H9 (cell line): ENCODE measurements at regions not wholly inside any gene's neighbourhood (a gene's known extent, or its start where the extent isn't known, plus 50 kb on each side); places are given as distances from the start of the nearest gene placed in this dataset.

Source experiments
- DNase-seq: peaks from one replicate; pipeline ENCODE4 v3.0.0-alpha.2; 2017
- H2AFZ ChIP-seq: one replicate; pipeline ENCODE4 v1.6.1; 2013; ENCODE audit warnings: mild to moderate bottlenecking, low read length, control low read depth, moderate library complexity
- H2AK5ac ChIP-seq: 2 replicates; pipeline ENCODE4 v1.6.1; 2013; ENCODE audit warnings: low read length, control low read depth, mixed read lengths; ENCODE audit not compliant: insufficient read length
- H2BK120ac ChIP-seq: one replicate; pipeline ENCODE4 v1.6.1; 2013; ENCODE audit warnings: low read depth, mild to moderate bottlenecking, low read length, control low read depth, inconsistent platforms; ENCODE audit not compliant: poor library complexity, severe bottlenecking
- H2BK12ac ChIP-seq: 2 replicates; pipeline ENCODE4 v1.6.1; 2013; ENCODE audit warnings: low read length, control low read depth, mixed read lengths, low read depth; ENCODE audit not compliant: insufficient read length
- H2BK15ac ChIP-seq: 2 replicates; pipeline ENCODE4 v1.6.1; 2013; ENCODE audit warnings: low read depth, low read length, control low read depth
- H2BK20ac ChIP-seq: one replicate; pipeline ENCODE4 v1.6.1; 2013; ENCODE audit warnings: low read depth, mild to moderate bottlenecking, low read length, control low read depth, inconsistent platforms; ENCODE audit not compliant: poor library complexity, severe bottlenecking
- H2BK5ac ChIP-seq: 2 replicates; pipeline ENCODE4 v1.6.1; 2013; ENCODE audit warnings: low read length, control low read depth, mixed read lengths; ENCODE audit not compliant: insufficient read length
- H3K14ac ChIP-seq: 2 replicates; pipeline ENCODE4 v1.6.1; 2013; ENCODE audit warnings: low read length, control low read depth; ENCODE audit not compliant: insufficient read depth
- H3K18ac ChIP-seq: 2 replicates; pipeline ENCODE4 v1.6.1; 2013; ENCODE audit warnings: low read depth, mild to moderate bottlenecking, mixed read lengths, low read length, control low read depth; ENCODE audit not compliant: insufficient read length
- H3K23ac ChIP-seq: 2 replicates; pipeline ENCODE4 v1.6.1; 2013; ENCODE audit warnings: low read length, control low read depth, mixed read lengths, low read depth; ENCODE audit not compliant: insufficient read length
- H3K23me2 ChIP-seq: 2 replicates; pipeline ENCODE4 v1.6.1; 2013; ENCODE audit warnings: low read depth, mild to moderate bottlenecking, mixed read lengths, low read length, control low read depth; ENCODE audit not compliant: insufficient read length, poor library complexity, severe bottlenecking
- H3K27ac ChIP-seq: 2 replicates; pipeline ENCODE4 v1.5.1; 2013; ENCODE audit warnings: low read length, control low read depth, mixed read lengths, low read depth; ENCODE audit not compliant: insufficient read length
- H3K27me3 ChIP-seq: 2 replicates; pipeline ENCODE4 v1.6.1; 2013; ENCODE audit warnings: low read length, control low read depth, inconsistent platforms; ENCODE audit not compliant: insufficient read depth
- H3K4ac ChIP-seq: 2 replicates; pipeline ENCODE4 v1.6.1; 2013; ENCODE audit warnings: low read depth, mild to moderate bottlenecking, control low read depth, inconsistent platforms, low read length, moderate library complexity
- H3K4me1 ChIP-seq: 2 replicates; pipeline ENCODE4 v1.6.1; 2013; ENCODE audit warnings: low read length, control low read depth, inconsistent platforms; ENCODE audit not compliant: insufficient read depth
- H3K4me2 ChIP-seq: 2 replicates; pipeline ENCODE4 v1.6.1; 2013; ENCODE audit warnings: low read length, control low read depth, mixed read lengths; ENCODE audit not compliant: insufficient read length, insufficient read depth
- H3K56ac ChIP-seq: 2 replicates; pipeline ENCODE4 v1.6.1; 2013; ENCODE audit warnings: low read depth, mild to moderate bottlenecking, mixed read lengths, low read length, control low read depth; ENCODE audit not compliant: insufficient read length
- H3K79me1 ChIP-seq: 2 replicates; pipeline ENCODE4 v1.6.1; 2013; ENCODE audit warnings: low read depth, mild to moderate bottlenecking, moderate library complexity, low read length, control low read depth, inconsistent platforms; ENCODE audit not compliant: insufficient read depth, poor library complexity, severe bottlenecking
- H3K79me2 ChIP-seq: 2 replicates; pipeline ENCODE4 v1.6.1; 2013; ENCODE audit warnings: low read length, control low read depth, inconsistent platforms; ENCODE audit not compliant: insufficient read depth
- H3K9ac ChIP-seq: 2 replicates; pipeline ENCODE4 v1.6.1; 2013; ENCODE audit warnings: low read length, control low read depth, mixed read lengths; ENCODE audit not compliant: insufficient read length; ENCODE audit errors: extremely low read depth
- H3K9me3 ChIP-seq: one replicate; pipeline ENCODE4 v1.6.1; 2013; ENCODE audit warnings: low read depth, low read length, inconsistent platforms; ENCODE audit not compliant: control insufficient read depth
- H3T11ph ChIP-seq: one replicate; pipeline ENCODE4 v1.6.1; 2013; ENCODE audit warnings: mild to moderate bottlenecking, low read length, control low read depth, inconsistent platforms
- H4K20me1 ChIP-seq: one replicate; pipeline ENCODE4 v1.6.1; 2013; ENCODE audit not compliant: control insufficient read depth, insufficient read length, insufficient read depth
- H4K5ac ChIP-seq: 2 replicates; pipeline ENCODE4 v1.6.1; 2013; ENCODE audit warnings: low read depth, mild to moderate bottlenecking, mixed read lengths, low read length, control low read depth; ENCODE audit not compliant: insufficient read length
- H4K8ac ChIP-seq: replicated peaks from 2 replicates; pipeline ENCODE4 v1.6.1; 2013; ENCODE audit warnings: low read length, control low read depth, mixed read lengths, low read depth; ENCODE audit not compliant: insufficient read length
- H4K91ac ChIP-seq: 2 replicates; pipeline ENCODE4 v1.6.1; 2013; ENCODE audit warnings: low read depth, mild to moderate bottlenecking, moderate library complexity, mixed read lengths, low read length, control low read depth; ENCODE audit not compliant: insufficient read length
- H3K27ac Mint-ChIP-seq, 3 experiments: 2 replicates in 2 of 3; 3 replicates in 1 of 3; pipeline ENCODE4 v1.8.0; 2020 to 2021; ENCODE audit warnings: mixed read lengths in 3 of 3, mild to moderate bottlenecking in 1 of 3, moderate library complexity in 1 of 3
- H3K27me3 Mint-ChIP-seq: 2 replicates; pipeline ENCODE4 v1.8.0; 2021; ENCODE audit warnings: low read depth, mild to moderate bottlenecking, moderate library complexity, mixed read lengths
- H3K36me3 Mint-ChIP-seq, 3 experiments: 2 replicates in 2 of 3; 3 replicates in 1 of 3; pipeline ENCODE4 v1.8.0; 2020 to 2021; ENCODE audit warnings: low read depth in 3 of 3, mixed read lengths in 3 of 3; ENCODE audit not compliant: insufficient read depth in 1 of 3
- H3K4me1 Mint-ChIP-seq, 2 experiments: 2 replicates each; pipeline ENCODE4 v1.8.0; 2020; ENCODE audit warnings: mixed read lengths in 2 of 2
- H3K4me3 Mint-ChIP-seq, 2 experiments: 2 replicates in 1 of 2; 3 replicates in 1 of 2; pipeline ENCODE4 v1.8.0; 2020 to 2021; ENCODE audit warnings: mild to moderate bottlenecking in 2 of 2, mixed read lengths in 2 of 2, moderate library complexity in 1 of 2
- H3K9me3 Mint-ChIP-seq, 2 experiments: 2 replicates in 1 of 2; 3 replicates in 1 of 2; pipeline ENCODE4 v1.8.0; 2020; ENCODE audit warnings: mild to moderate bottlenecking in 2 of 2, mixed read lengths in 2 of 2, moderate library complexity in 1 of 2
- WGBS: extraction: QIAGEN DNeasy Blood & Tissue Kit; methylation state at CpG from one replicate; pipeline ENCODE4 v1.1.7; 2013; ENCODE audit warnings: missing lambda C conversion rate, low lambda C conversion rate, mixed read lengths; ENCODE audit not compliant: insufficient read length; ENCODE audit errors: extremely low coverage; 5-methylcytosine and 5-hydroxymethylcytosine counted together
- TF ChIP-seq, protein P1 (sequence below): fragments of 200-600 bp; sonication (generic); conservative IDR thresholded peaks from 3 replicates; pipeline ENCODE4 v1.8.0; 2021; ENCODE audit warnings: antibody characterized with exemption, mild to moderate bottlenecking

DNA sequence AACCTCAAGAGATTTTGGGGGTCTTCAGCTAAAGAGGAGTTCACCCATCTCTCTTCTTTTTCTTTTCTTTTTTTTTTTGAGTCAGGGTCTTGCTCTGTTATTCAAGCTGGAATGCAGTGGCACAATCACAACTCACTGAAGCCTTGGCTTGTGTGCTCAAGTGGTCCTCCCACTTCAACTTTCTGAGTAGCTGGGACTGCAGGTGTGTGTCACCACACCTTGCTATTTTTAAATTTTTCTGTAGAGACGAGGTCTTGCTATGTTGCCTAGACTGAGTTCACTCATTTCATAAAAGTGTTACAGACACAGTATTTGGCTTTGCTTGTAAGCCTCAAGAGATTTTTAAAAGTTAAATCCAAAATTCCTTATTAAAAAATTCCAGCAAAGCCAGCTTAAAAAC lies 71.7 kb downstream of the OXSM start:
- WGBS = no CpG with 5 or more reads among the region's 1 CpG
- Histone ChIP-seq H4K5ac (no peak overlapping the region), H3K4ac (no peak overlapping the region), H3K18ac (no peak overlapping the region), H2BK5ac (no peak overlapping the region), H3K23me2 (no peaks in the 10 kb centered on the region), H2BK20ac (no peak overlapping the region), H2BK15ac (no peak overlapping the region), H3K79me1 (no peaks in the 10 kb centered on the region), H3K9me3 (no peaks in the 10 kb centered on the region), H3K4me2 (no peak overlapping the region), H4K8ac (no peak overlapping the region), H3K27ac (no peak overlapping the region), H3K56ac (no peak overlapping the region), H3T11ph (no peak overlapping the region), H3K4me1 (no peaks in the 10 kb centered on the region), H3K79me2 (no peaks in the 10 kb centered on the region), H2AK5ac (no peak overlapping the region), H2AFZ (no peak overlapping the region), H4K20me1 (no peaks in the 10 kb centered on the region), H2BK120ac (no peak overlapping the region), H3K14ac (no peak overlapping the region), H3K9ac (no peak overlapping the region), H3K23ac (no peak overlapping the region), H2BK12ac (no peak overlapping the region), H3K27me3 (no peaks in the 10 kb centered on the region), H4K91ac (no peak overlapping the region)
- H3K4me3 Mint-ChIP-seq = no peak overlapping the region
- peaks cover 2 to 13% (median 7%) of the 10 kb centered on the region in 3 experiments; a peak in 5 of 7 replicates for H3K36me3 Mint-ChIP-seq
- peak overlapping the region in 1 of 3 experiments; percentile 35; a peak in 1 of 7 replicates for H3K27ac Mint-ChIP-seq
- no peaks in the 10 kb centered on the region for H3K27me3 Mint-ChIP-seq
- no peak for DNase-seq
- H3K9me3 Mint-ChIP-seq = peaks cover 14 to 16% of the 10 kb centered on the region in 2 experiments
- TF ChIP-seq, protein P1, sequence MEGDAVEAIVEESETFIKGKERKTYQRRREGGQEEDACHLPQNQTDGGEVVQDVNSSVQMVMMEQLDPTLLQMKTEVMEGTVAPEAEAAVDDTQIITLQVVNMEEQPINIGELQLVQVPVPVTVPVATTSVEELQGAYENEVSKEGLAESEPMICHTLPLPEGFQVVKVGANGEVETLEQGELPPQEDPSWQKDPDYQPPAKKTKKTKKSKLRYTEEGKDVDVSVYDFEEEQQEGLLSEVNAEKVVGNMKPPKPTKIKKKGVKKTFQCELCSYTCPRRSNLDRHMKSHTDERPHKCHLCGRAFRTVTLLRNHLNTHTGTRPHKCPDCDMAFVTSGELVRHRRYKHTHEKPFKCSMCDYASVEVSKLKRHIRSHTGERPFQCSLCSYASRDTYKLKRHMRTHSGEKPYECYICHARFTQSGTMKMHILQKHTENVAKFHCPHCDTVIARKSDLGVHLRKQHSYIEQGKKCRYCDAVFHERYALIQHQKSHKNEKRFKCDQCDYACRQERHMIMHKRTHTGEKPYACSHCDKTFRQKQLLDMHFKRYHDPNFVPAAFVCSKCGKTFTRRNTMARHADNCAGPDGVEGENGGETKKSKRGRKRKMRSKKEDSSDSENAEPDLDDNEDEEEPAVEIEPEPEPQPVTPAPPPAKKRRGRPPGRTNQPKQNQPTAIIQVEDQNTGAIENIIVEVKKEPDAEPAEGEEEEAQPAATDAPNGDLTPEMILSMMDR = no peak
- H3K4me1 Mint-ChIP-seq = peaks cover 28 to 30% of the 10 kb centered on the region in 2 experiments
